A673 (cell line): ENCODE measurements at regions not wholly inside any gene's neighbourhood (a gene's known extent, or its start where the extent isn't known, plus 50 kb on each side); places are given as distances from the start of the nearest gene placed in this dataset.
A peak's percentile ranks its signal among the peaks of the same experiment; 100 is the strongest.

Source experiments
- BruUV-seq: library from RNA; stranded (reverse); fragments of 400-500 nt; replicated peaks from 2 replicates; lab custom pipeline; 2021; lab: Mats Ljungman, UMichigan
- CTCF ChIA-PET: fragments of 300-600 bp; sonication (Branson Sonifier 250); formaldehyde crosslinking; loops from one replicate; lab custom pipeline; 2022; ENCODE audit warnings: antibody characterized with exemption; lab: Charles Lee
- POLR2A ChIA-PET: fragments of 300-600 bp; sonication (Branson Sonifier 250); formaldehyde crosslinking; loops from one replicate; lab custom pipeline; 2022; ENCODE audit warnings: antibody characterized with exemption; ENCODE audit not compliant: low non-redundant PET; lab: Charles Lee
- DNase-seq: peaks from one replicate; pipeline ENCODE4 v3.0.0-alpha.2; 2015; ENCODE audit warnings: low spot score
- H3K27ac ChIP-seq: fragments of 200-600 bp; sonication (generic); 2 replicates; pipeline ENCODE4 v1.5.1; 2016; ENCODE audit warnings: mixed run types, low read depth, mild to moderate bottlenecking, mixed read lengths, antibody characterized with exemption, low read length; ENCODE audit not compliant: poor library complexity, severe bottlenecking
- H3K27me3 ChIP-seq: fragments of 200-600 bp; sonication (generic); replicated peaks from 2 replicates; pipeline ENCODE4 v1.6.1; 2017; ENCODE audit warnings: mixed run types, low read depth, mild to moderate bottlenecking, mixed read lengths, antibody characterized with exemption, low read length; ENCODE audit not compliant: insufficient read depth, poor library complexity
- H3K36me3 ChIP-seq: fragments of 200-600 bp; sonication (generic); 2 replicates; pipeline ENCODE4 v1.6.1; 2016; ENCODE audit warnings: mixed run types, mild to moderate bottlenecking, mixed read lengths, antibody characterized with exemption, low read length; ENCODE audit not compliant: insufficient read depth, poor library complexity, severe bottlenecking
- H3K4me1 ChIP-seq: fragments of 200-600 bp; sonication (generic); 2 replicates; pipeline ENCODE4 v1.6.1; 2017; ENCODE audit warnings: mixed run types, mild to moderate bottlenecking, mixed read lengths, antibody characterized with exemption, low read length; ENCODE audit not compliant: insufficient read depth, poor library complexity, severe bottlenecking
- H3K4me3 ChIP-seq: fragments of 200-600 bp; sonication (generic); 2 replicates; pipeline ENCODE4 v1.5.1; 2016; ENCODE audit warnings: low read depth, mixed run types, mild to moderate bottlenecking, mixed read lengths, low read length; ENCODE audit not compliant: poor library complexity, severe bottlenecking
- H3K9me3 ChIP-seq: fragments of 200-600 bp; sonication (generic); 2 replicates; pipeline ENCODE4 v1.6.1; 2016; ENCODE audit warnings: mixed run types, low read depth, mild to moderate bottlenecking, mixed read lengths, antibody characterized with exemption, low read length; ENCODE audit not compliant: poor library complexity, severe bottlenecking
- EZH2 ChIP-seq: fragments of 200-600 bp; sonication (generic); IDR thresholded peaks from 2 replicates; pipeline ENCODE4 v1.6.1; 2017; ENCODE audit warnings: borderline replicate concordance, low read depth, mild to moderate bottlenecking, mixed read lengths, antibody characterized with exemption, low read length; ENCODE audit not compliant: poor library complexity, severe bottlenecking
- intact Hi-C: fragments of 100-400 bp; cut with micrococcal nuclease; formaldehyde crosslinking; loops from one replicate; pipeline ENCODE4 v1.10.0; 2022; ENCODE audit not compliant: unreplicated experiment
- TF ChIP-seq, protein P1 (sequence below): fragments of 300-800, 200-600 bp; sonication (generic); conservative IDR thresholded peaks from 2 replicates; pipeline ENCODE4 v1.5.1; 2017; ENCODE audit warnings: low read depth, mild to moderate bottlenecking, antibody characterized with exemption, low read length, moderate library complexity, mixed read lengths

DNA sequence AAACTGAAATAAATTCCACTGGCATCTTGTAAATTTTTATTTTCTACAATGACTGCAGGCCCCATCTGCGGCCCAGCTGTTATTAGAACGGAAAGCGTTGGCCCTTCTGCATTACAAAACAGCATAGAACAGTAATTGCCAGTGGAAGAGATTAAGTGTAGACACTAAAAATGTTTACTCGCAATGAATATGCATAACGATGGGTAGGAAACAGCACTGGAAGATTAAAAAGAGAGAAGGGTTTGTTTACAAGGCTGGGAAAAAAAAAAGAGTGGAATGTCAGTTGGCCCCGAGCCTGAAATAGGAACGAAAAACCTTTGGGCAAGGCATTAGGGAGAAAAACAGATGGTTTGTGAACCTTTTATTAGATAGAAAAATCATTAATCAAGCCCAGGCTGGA, 275.9 kb upstream of the TCF4 start:
- CTCF ChIA-PET, result no interaction called here
- no peak overlapping the region for H3K4me3 ChIP-seq
- peak; percentile 87 for DNase-seq
- no peaks in the 10 kb centered on the region for H3K27me3 ChIP-seq
- no peaks in the 10 kb centered on the region for H3K36me3 ChIP-seq
- TF ChIP-seq EZH2, result no peak
- TF ChIP-seq, protein P1, sequence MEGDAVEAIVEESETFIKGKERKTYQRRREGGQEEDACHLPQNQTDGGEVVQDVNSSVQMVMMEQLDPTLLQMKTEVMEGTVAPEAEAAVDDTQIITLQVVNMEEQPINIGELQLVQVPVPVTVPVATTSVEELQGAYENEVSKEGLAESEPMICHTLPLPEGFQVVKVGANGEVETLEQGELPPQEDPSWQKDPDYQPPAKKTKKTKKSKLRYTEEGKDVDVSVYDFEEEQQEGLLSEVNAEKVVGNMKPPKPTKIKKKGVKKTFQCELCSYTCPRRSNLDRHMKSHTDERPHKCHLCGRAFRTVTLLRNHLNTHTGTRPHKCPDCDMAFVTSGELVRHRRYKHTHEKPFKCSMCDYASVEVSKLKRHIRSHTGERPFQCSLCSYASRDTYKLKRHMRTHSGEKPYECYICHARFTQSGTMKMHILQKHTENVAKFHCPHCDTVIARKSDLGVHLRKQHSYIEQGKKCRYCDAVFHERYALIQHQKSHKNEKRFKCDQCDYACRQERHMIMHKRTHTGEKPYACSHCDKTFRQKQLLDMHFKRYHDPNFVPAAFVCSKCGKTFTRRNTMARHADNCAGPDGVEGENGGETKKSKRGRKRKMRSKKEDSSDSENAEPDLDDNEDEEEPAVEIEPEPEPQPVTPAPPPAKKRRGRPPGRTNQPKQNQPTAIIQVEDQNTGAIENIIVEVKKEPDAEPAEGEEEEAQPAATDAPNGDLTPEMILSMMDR, result no peak
- peak overlapping the region; percentile 15 for H3K27ac ChIP-seq
- intact Hi-C loops, result no loop called here
- POLR2A ChIA-PET, result no interaction called here
- H3K4me1 ChIP-seq, result peaks cover 35% of the 10 kb centered on the region
- BruUV-seq, result no TSS peak
- H3K9me3 ChIP-seq, result no peaks in the 10 kb centered on the region

DNA sequence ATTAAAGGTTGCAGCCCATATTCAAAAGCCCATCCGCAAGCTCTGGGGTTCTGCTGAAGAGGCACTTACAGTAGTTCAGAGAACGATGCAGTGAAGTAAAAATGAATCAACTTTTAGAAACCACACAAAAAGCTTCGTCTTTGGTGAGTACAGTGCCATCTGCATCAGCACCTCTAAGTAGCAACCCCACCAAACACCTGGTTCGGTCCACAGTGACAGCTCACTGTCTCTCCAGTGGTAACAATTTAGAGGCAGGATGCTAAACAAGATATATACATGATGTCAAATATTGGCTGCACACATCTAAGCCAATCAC, 275.4 kb upstream of the TCF4 start:
- CTCF ChIA-PET, result interaction anchor here (1.0 kb wide), 1 partner anchor 629 kb away, joined by 3 read pairs; no protein-coding TSS in a partner anchor
- peak overlapping the region; percentile 15 for H3K27ac ChIP-seq

DNA sequence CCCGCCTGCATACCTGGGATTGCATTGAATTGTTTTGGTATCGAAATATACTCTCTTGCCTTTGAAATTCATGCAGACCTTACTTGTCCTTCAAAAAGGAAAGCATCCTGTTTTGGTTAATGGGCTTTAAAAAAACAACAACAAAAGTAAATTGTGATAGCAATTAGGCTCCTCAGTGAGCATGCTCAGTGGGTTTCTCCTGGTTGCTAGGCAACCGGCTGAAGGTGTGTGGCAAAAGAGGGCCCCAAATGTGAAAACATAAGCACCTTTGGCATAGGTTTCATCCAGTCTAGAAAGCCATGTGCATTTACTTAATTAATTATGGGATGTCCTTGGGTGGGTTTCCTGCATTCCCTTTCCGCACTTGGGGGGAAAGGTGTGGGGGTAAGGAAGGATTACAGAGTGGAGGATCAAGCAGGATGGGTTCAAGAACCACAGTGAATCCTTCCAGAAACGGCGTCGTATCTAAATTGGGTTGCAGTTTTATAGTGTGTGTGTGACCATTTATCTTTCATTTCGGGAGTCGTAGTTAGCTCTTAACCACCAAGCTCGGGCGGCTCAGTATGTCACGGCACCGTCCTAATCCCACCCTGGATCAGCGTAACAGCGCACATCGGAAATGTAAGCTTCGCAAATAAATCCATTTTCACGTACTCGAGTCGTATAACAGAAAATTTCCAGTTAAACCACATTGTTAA, 274.9 kb upstream of the TCF4 start:
- peaks cover 40% of the 10 kb centered on the region for H3K4me1 ChIP-seq
- no peaks in the 10 kb centered on the region for H3K36me3 ChIP-seq
- no peaks in the 10 kb centered on the region for H3K9me3 ChIP-seq
- TF ChIP-seq, protein P1, result no peak
- TF ChIP-seq EZH2, result no peak
- no peak for DNase-seq
- no TSS peak for BruUV-seq
- H3K4me3 ChIP-seq, result no peak overlapping the region
- no peak overlapping the region for H3K27ac ChIP-seq
- ChIA-PET POLR2A (no interaction called here), CTCF (interaction anchor here (1.0 kb wide), 1 partner anchor 628 kb away, joined by 3 read pairs; no protein-coding TSS in a partner anchor)
- no peaks in the 10 kb centered on the region for H3K27me3 ChIP-seq
- intact Hi-C loops, result no loop called here

More for the DNA sequence above, 275.4 kb upstream of the TCF4 start:
- no peaks in the 10 kb centered on the region for H3K9me3 ChIP-seq
- TF ChIP-seq, protein P1, result no peak
- no peak for TF ChIP-seq EZH2
- POLR2A ChIA-PET, result no interaction called here
- no peaks in the 10 kb centered on the region for H3K27me3 ChIP-seq
- no TSS peak for BruUV-seq
- no peak for DNase-seq
- no peak overlapping the region for H3K4me3 ChIP-seq
- H3K4me1 ChIP-seq, result peaks cover 35% of the 10 kb centered on the region
- intact Hi-C loops, result no loop called here
- no peaks in the 10 kb centered on the region for H3K36me3 ChIP-seq
